ENCODE measurements at regions not wholly inside any gene's neighbourhood (a gene's known extent, or its start where the extent isn't known, plus 50 kb on each side); places are given as distances from the start of the nearest gene placed in this dataset.

- intact Hi-C loops (cut with DNase I): no loop called here
- no peak for DNase-seq (ENCODE audit: low spot score)
Measured at GRCh38 chr4:180363815-180364214, 1879.4 kb upstream of the TENM3 start.

DNA sequence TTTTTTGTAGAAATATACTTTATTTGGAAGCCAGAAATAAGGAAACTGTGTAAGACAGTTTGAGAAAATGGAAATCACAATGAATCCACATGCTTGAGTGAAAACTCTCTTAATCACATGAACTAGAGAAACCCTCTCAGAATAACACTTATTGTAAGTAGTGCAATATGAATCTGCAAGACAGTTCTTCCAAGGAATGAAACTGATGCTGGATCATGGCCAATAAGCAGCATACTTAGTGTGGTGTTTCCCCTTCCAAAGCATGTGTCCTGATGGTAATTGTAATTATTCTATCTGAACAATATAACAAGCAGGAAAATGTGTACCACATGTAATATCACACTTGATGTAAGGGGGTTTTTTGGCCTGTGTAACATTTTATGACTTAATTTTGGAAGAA lies 1870.5 kb upstream of the TENM3 start:
- no peak for DNase-seq (ENCODE audit: low spot score)
- intact Hi-C loops (cut with DNase I): no loop called here

- DNase-seq (ENCODE audit: low spot score): no peak
- intact Hi-C loops (cut with DNase I): no loop called here
Measured at GRCh38 chr4:180377741-180378140, 1865.5 kb upstream of the TENM3 start.

DNA sequence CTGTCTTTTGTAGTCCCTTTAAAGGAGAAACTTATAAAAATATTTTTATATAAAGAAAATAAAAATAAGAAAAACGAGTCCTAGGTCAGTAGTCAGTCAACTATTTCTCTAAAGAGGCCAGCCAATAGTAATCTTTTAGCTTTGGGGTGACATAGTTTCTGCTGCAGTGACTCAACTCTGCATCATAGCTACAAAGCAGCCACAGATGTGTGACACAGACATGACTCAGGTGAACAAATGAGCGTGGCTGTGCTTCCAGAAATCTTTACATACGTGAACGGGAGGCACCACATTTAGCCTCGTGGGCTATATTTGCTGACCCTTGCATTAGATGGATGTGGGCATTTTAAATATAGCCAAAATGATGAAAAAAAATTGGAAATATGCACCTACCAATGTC lies 1862.5 kb upstream of the TENM3 start:
- no peak for DNase-seq (ENCODE audit: low spot score)
- intact Hi-C loops (cut with DNase I): no loop called here

GRCh38 chr4:180391613-180392012 lies 1851.6 kb upstream of the TENM3 start:
- intact Hi-C loops (cut with DNase I): no loop called here
- no peak for DNase-seq (ENCODE audit: low spot score)

GRCh38 chr4:180394312-180394711 lies 1848.9 kb upstream of the TENM3 start:
- intact Hi-C loops (cut with DNase I): no loop called here
- no peak for DNase-seq (ENCODE audit: low spot score)

- no peak for DNase-seq (ENCODE audit: low spot score)
- intact Hi-C loops (cut with DNase I): no loop called here
Measured at GRCh38 chr4:180394730-180395129, 1848.5 kb upstream of the TENM3 start.

- DNase-seq (ENCODE audit: low spot score): no peak
- intact Hi-C loops (cut with DNase I): no loop called here
Measured at GRCh38 chr4:180398564-180398963, 1844.6 kb upstream of the TENM3 start.

DNA sequence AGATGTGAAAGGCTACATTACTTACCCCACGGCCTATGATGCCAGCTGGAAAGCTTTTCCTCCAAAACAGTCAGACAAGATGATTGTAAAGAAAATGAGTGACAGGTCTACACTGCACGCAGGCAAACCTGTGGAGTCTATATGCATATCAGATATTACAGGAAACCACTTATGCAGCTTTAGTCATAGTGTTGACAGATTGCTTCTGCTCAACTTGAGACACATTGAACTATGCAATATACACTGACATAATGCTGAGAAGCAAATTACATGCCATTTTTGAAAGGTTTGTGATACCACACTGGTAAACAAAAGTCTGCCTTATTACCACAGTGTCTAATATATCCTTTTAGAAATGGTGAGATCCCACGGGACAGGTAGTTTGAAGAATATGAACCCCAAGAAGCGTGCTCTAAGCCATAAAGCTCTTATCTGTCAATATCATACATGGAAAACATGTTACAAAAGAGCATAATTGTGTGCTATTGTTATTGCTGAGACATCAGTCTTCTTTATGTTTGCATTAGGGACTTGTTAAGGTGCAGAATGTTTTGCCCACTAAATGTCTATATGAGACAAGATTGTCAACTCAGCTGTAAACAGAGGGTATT lies 1835.8 kb upstream of the TENM3 start:
- no peak for DNase-seq (ENCODE audit: low spot score)
- intact Hi-C loops (cut with DNase I): no loop called here

DNA sequence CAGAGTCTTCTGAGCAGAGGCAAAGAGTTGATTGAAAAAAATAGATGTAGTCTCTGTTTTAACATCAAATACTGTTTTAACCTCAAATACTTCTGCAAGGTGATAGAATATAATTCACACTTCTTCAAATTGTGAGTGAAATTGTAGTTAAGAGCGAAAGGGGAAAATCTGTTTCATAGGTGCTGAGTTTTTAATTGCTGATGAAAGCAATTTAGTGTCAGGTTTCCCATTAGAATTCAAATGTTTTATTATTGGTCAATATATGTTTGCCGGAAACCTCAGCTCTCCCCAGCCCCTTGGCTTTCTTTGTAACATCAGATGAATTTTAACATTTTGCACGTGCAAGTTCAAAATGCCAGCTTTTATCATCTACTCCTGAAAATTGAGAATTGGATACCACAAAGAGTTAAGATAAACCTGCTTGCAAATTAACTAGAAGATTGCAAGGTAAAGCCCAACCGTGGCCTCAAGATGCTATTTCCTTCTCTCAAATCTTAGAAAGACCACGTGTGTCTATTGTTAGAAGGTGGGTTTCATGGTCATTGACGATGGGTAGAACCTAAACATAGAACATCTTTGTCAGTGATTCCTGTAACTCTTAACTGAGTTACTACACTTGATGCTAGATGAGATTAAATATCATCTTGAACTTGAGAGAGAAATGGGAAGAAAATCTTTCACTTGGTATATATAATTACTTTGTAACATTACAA lies 1824.2 kb upstream of the TENM3 start:
- DNase-seq (ENCODE audit: low spot score): no peak
- intact Hi-C loops (cut with DNase I): no loop called here

DNA sequence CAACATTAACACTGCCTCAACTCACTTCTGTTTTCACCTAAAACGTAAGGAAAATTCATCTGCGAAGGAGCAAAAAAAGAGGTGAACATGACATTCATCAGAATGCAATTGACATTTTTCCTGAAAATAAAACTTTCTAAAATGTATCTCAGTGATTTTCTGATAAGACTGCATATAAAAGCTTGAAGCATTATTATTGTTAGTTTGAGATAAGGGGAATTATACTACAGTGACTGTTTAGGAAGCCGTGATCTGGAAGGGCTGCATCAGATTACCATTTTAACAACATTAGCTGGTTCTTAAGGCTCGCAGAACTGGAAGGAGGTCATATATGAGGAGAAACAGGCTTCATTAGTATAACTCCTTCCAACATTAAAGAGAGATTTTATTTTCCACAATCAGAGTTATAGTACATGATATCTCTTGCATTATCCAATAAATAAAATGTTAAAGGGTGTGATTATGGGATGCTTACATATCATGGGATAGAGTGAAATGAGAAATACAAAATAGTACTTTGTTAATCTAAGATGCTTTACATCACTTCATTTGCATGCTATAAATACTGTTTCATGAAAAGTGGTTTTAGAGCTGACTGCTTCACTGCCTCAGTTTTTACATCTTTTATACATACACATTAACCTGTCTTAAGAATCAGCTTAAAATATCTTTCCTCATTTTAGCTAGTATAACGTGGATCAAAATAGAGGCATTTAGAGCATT lies 1820.1 kb upstream of the TENM3 start:
- no peak for DNase-seq (ENCODE audit: low spot score)
- intact Hi-C loops (cut with DNase I): no loop called here

DNA sequence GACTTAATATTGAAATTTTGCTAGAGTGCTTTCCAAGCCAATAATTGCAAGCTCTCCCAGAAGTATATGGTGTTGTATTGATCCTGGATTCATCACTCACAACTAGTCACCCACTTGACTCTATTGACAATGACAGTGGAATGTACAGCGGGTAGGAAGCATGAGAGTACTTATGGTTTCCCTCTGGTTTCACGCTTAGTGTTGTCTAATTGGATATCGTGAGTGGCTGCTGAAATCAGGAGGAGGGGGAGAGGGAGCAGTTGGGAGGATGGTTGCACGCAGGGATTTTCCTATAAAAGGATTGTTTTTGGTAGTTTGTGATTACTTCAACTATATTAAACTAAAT lies 1819.5 kb upstream of the TENM3 start:
- intact Hi-C loops (cut with DNase I): no loop called here
- no peak for DNase-seq (ENCODE audit: low spot score)

- no peak for DNase-seq (ENCODE audit: low spot score)
- intact Hi-C loops (cut with DNase I): no loop called here
Measured at GRCh38 chr4:180426938-180427337, 1816.3 kb upstream of the TENM3 start.

GRCh38 chr4:180430283-180430682 lies 1812.9 kb upstream of the TENM3 start:
- intact Hi-C loops (cut with DNase I): no loop called here
- no peak for DNase-seq (ENCODE audit: low spot score)

GRCh38 chr4:180434131-180434895 lies 1808.9 kb upstream of the TENM3 start:
- intact Hi-C loops (cut with DNase I): no loop called here
- no peak for DNase-seq (ENCODE audit: low spot score)

GRCh38 chr4:180436361-180436760 lies 1806.8 kb upstream of the TENM3 start:
- DNase-seq (ENCODE audit: low spot score): no peak
- intact Hi-C loops (cut with DNase I): no loop called here

GRCh38 chr4:180437601-180438000 lies 1805.6 kb upstream of the TENM3 start:
- no peak for DNase-seq (ENCODE audit: low spot score)
- intact Hi-C loops (cut with DNase I): no loop called here

- no peak for DNase-seq (ENCODE audit: low spot score)
- intact Hi-C loops (cut with DNase I): no loop called here
Measured at GRCh38 chr4:180448306-180448705, 1794.9 kb upstream of the TENM3 start.

DNA sequence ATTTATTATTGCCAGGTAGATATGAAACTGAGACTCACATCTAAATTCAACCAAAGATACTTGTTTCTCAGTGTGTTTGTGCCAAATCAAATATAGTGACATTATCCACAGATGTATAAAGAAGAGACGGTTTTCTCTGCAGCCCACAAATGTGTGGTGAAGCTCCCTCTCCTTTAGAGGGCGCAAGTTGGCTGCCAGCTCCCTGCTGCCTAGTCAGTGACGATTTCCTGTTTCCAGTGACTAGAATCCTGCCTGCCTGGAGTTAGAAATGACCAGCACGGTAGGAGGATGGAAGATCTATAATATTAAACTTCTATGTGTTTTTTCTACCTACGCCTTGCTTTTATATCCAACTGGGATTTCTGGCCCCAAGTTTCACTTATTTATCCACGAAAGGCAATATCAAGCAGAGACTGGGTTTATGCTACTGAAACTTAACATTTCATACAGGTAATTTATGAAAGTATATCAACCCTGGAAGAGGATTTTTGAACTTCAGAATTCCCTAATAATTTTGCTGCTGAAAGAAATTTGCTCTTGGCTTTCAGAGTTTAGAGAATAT lies 1793.7 kb upstream of the TENM3 start:
- intact Hi-C loops (cut with DNase I): no loop called here

DNA sequence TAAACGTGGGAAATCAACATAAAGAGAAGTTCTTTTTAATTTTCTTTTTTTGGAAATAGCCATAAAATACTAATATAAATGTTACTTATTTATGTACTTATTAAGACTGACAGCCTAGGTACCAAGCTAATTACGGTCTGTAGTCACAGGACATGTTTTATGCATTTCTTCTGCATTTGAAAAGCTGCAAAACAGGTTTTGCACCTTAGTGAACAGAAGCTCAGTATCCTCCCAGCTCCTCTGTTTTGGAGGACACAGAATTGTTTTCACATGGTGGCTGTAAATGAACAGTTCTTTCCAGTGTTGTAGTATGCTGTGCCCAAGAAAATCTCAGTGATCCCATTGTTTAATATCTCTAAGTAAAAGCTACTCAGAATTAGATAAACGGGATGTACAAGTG lies 1788.0 kb upstream of the TENM3 start:
- DNase-seq (ENCODE audit: low spot score): no peak
- intact Hi-C loops (cut with DNase I): no loop called here

More for the DNA sequence above, 1793.7 kb upstream of the TENM3 start:
- no peak for DNase-seq (ENCODE audit: low spot score)
